Stimulated activated CD4-positive, alpha-beta T cell treated with anti-CD3 and anti-CD28 coated beads, TNF-alpha, amount 100 ng/mL, for 4 hours (primary cell): ENCODE measurements at regions not wholly inside any gene's neighbourhood (a gene's known extent, or its start where the extent isn't known, plus 50 kb on each side); places are given as distances from the start of the nearest gene placed in this dataset.
A peak's percentile ranks its signal among the peaks of the same experiment; 100 is the strongest.
"Not testable (repeated sequence)": the region's sequence is repeated elsewhere in the genome, so short reads cannot be mapped to it uniquely, and the experiment has no call there.

Experiments used
- DNase-seq, 3 experiments: peaks; one replicate each; pipeline ENCODE4 v3.0.0-alpha.2; 2020; ENCODE audit warnings: low read depth in 3 of 3

DNA sequence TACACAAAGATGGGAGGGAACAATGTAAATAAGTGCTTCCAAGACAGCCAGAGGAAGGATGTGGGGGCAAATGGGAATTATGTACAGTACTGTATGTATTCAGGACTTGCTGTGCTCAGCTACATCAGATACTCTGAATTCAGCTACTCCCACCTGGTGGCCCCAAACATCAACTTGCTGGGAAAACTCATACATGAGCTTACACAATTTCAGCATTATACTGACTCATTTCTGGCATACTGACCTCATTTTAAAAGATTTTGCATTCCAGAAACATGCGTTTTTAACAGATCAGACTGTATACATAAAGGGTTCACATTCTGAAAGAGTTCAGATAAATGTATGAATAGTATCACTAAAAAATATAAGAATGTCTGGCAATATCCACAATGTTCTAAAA, 59.7 kb downstream of the GPX5 start:
- DNase-seq, result no peak

GRCh38 chr6:28586324-28586723, 60.6 kb downstream of the GPX5 start:
- DNase-seq, result no peak

GRCh38 chr6:28586962-28587745, 61.5 kb downstream of the GPX5 start:
- peak; percentile 20 to 47 (median 45) for DNase-seq

DNA sequence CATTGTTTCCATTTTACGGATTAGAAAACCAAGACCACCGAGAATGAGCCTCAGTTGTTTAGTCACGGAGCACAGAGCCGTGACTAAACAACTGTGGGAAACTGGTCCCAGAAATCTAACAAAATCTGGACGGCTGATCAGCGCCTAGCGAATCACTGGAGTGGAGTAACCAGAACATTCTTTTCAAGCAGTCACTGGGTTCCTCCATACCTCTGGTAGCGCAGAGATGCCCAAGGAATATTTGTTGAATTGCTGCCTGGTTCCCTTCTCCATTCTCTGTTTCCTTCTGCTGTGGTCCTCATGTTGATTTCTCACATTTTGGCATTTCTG, 62.0 kb downstream of the GPX5 start:
- no peak for DNase-seq

GRCh38 chr6:28588666-28589065, 63.0 kb downstream of the GPX5 start:
- no peak for DNase-seq

GRCh38 chr6:28589234-28589956, 63.7 kb downstream of the GPX5 start:
- DNase-seq, result no peak

- DNase-seq, result no peak
These were observed 64.3 kb downstream of the GPX5 start for GRCh38 chr6:28589957-28590349.

- DNase-seq, result no peak
These were observed 71.6 kb downstream of the GPX5 start for GRCh38 chr6:28597217-28597835.

- no peak for DNase-seq
These were observed 72.4 kb downstream of the GPX5 start for GRCh38 chr6:28597924-28598722.

- DNase-seq, result no peak
These were observed 73.3 kb downstream of the GPX5 start for GRCh38 chr6:28598757-28599686.

DNA sequence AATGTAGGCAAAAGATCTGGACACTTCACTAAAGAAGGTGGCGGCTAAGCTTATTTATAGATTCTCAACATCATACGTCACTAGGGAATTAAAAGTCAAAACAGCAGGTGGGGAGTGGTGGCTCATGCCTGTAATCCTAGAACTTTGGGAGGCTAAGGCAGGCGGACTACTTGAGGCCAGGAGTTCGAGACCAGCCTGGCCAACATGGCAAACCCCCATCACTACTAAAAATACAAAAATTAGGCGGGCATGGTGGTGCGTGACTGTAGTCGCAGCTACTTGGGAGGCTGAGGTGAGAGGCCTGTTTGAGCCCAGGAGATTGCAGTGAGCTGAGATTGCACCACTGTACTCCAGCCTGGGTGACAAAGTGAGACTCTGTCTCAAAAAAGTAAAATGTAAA, 74.6 kb downstream of the GPX5 start:
- DNase-seq, result no peak

DNA sequence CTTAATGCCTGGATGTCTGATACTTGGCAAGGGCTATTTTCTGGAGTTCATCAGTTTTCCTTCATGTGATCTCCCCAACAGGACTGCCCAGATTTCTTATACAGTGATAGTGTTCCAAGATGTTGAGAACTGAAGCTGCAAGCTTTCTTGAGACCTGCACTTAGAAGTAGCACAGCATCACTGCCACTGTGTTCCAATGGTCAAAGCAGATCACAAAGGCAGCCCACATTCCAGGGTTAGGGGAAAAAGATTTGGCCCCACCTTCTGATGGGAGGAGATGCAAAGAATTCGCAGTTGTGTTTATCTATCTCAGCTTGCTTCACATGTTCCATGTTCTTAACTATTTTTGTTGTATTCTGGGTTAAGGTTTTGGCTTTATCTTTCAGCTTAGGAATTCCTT, 78.2 kb downstream of the GPX5 start:
- no peak for DNase-seq

- DNase-seq, result peak in 1 of 3 experiments; percentile 13
These were observed 81.0 kb downstream of the GPX5 start for GRCh38 chr6:28606424-28607391.

- no peak for DNase-seq
These were observed 82.3 kb downstream of the GPX5 start for GRCh38 chr6:28607990-28608389.

DNA sequence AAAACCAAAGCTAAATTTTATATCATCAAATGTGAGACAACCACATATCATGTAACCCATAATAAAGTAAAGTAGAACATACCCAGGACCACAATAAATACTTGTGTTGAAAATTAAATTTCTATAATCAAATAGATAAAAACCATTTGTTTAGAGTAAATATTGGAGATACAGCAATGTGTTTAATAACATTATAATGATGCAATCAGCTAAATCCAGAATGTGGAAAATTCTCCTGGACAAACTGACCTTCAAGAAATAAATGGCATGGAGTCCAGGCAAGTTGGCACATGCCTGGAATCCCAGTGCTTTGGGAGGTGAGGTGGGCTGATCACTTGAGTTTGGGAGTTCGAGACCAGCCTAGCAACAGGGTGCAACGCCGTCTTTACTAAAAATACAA, 84.0 kb downstream of the GPX5 start:
- DNase-seq, result no peak

DNA sequence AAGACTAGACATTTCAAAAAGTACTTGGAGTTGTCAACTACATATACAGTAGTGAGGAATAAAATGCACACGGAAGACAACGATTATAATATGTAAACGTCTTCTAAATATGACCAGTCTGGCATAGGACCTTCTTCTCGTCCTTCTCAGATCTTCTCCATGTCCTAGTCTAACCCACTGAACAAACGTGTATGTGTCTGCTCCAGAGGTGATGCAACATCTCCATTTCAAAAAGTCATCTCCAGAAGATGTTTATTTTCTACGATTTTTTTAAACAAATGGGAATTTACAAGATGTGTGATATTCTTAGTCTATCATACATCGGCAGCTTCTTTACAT, 89.9 kb downstream of the GPX5 start:
- DNase-seq, result no peak

DNA sequence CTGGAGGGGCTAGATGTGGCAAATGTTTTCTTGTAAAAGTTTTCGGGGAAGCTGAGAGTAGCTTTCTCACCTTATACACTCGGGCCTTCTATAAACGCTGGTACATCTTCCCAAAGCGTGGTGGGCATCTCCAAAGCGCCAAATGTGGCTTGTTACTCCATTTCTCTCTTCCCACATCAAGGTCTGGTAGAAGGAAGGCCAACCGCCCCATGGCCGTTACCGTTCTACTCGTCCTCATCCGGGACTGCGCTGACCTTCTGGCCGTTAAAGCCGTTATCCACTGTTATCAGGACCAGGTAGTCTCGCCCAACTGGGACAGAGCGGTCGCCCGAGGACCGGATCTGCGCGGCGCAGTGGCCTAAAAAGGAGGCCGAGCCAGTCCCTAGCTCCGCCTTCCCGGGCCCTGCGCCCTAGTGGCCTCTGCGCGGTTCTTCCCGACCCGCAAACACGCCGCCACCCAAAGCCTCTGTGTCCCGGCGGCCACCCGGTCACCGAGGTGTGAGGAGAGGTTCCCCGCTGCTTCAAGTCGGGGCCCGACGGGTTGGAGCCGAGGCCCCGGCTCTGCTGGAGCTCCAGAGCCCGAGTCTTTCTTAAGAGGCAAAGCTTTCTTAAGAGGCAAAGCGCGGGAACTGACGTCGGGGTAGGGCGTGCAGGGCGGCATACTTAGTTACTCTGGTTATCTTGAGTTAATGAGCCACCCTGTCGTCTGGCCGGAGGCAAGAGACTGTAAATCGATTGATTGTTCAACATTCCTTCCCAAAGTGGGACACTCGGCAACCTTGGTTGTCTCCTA, 90.5 kb downstream of the GPX5 start:
- no peak for DNase-seq

DNA sequence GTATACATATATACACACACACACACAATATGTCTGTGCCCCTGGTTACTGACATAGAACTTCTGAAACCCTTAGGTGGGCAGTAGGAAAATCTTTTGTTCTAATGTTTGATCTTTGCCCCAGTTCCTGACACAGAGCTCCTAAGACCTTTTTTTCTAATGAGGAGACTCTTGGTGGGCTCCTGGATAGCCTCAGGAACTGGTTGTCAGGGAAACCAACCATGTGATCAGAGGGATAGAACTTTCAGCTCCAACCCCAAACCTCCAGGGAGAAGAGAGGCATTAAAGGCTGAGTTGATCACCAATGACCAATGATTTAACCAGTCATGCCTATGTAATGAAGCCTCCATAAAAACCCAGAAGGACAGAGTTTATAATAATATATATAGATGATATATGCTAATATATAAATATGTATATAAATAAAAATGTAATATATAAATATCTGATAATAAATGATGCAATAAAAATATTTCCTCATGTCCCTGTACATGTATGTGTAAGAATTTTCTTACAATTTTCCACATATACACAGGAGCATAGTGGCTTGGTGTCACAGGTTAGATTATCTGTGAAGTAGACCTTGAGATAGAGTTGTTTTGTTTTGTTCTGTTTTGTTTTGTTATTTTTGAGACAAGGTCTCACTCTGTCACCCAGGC, 93.3 kb downstream of the GPX5 start:
- DNase-seq, result no peak

- DNase-seq, result not testable (repeated sequence)
These were observed 95.6 kb downstream of the GPX5 start for GRCh38 chr6:28621268-28621667.
